NCI-H2171 treated with DMSO at 0.1 percent for 48 hours (cell line): ENCODE measurements at regions not wholly inside any gene's neighbourhood (a gene's known extent, or its start where the extent isn't known, plus 50 kb on each side); places are given as distances from the start of the nearest gene placed in this dataset.

ENCODE experiments used
- DNase-seq: peaks from one replicate; lab custom pipeline; 2025; lab: John Stamatoyannopoulos, UW

DNA sequence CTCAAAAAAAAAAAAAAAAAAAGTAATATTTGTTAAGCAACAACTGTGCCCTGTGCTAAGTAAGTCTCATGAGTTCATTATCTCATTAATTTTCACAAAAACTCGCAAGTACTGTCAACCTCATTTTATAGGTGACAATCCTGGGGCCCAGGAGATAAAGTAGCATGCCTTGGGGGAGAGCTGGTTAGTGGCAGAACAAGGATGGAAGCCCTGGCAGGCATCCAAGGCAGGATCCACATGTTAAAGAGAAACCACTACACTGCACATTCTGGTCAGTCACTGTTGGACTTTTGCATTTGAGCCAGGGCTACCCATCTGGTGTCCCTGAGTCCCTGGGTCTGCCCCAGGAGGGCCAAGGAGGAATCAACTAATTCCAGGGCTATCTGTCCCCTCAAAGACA is 54.6 kb downstream of the ZFP36L2 start:
- peak; percentile 24 for DNase-seq

DNA sequence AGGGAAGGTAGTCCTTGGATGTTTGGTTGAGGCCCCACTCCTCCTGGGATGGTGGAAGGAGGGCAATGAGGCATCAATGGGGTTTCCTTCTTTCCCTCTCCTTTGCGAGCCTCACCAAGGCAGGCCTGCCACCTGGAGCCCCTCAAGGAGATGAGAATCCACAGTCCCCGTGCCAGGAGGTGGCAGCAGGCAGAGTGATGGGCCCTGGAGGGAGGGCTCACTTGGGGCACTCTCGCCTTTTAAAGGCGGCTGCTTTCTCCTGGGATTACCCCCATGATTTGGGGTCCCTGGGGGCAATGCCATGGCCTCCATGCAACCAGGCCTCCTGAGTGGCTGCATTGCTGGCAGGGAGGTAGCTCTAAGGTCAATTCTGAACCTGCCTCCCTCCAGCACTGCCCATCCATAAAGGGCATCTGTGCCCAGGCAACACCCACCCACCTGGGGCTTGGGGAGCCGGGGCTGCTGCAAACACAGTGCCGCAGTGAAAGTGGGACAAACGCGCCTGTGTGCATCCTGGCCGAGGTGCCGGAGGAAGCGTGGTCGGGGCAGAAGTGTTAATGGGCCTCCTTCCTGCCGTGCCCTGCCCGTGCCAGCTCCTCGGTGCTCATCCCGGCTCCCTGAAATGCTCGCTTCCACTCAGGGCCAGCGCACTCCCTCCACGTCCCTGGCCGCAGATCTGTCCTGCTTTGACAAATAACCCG is 55.9 kb downstream of the ZFP36L2 start:
- DNase-seq: no peak

DNA sequence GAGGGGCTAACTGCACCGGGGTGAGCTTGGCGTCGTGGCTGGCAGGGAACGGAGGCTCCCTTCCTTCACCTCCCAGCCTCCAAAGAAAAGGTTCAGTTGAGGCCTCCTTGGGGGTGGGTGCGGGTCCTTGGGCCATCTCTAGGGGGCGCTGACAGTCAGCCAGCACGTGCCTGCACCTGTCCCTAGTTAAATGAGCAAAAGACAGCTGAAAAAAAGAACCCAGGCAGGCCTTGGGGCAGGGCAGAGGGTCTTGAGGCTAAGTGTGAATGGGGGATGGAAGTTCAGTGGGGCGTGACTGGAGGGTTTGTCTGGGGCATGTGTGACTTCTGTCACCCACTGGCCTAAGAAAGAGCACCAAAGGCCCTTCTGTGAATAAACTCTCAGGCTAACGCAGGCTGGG is 56.4 kb downstream of the ZFP36L2 start:
- DNase-seq: no peak

DNA sequence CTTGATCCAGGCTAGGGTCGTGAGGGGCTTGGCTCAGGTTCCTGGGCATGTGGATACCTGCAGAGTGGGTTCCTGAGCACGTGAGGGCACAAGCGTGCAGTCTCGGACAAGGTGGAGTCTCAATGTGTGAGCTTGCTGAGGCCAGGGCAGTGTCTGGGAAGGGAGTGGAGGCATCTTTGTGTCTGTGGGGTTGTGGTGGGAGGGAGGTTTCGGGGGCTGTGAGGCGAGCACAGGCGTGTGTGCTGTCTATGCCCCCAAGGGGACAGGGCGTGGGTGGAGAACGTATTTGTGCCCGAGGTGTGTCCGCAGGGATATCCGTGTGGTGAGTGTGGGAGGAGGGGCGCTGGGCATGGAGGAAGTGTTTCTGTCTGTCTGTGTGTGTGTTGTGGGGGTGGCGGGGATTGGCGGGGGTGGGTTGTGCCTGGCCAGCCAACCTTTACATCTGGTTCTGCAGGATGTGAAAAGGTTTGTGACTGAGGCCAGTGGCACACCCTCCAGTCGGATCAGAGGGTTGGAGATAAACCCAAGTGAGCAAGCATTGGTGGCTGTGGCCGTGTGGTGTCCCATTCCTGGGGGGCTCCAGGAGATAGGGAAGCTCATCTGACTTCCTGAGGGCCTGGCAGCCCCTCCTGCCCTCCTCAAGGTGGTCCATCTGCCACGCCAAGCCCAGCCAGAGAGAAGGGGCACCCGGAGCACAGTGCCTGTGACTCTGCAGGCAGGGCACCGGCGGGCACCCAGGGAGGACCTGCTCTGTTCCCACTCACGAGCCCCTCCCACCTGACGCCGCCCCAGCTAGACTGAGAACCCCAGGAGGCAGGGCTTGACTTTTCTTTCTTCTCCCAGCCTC is 57.1 kb downstream of the ZFP36L2 start:
- DNase-seq: no peak

DNA sequence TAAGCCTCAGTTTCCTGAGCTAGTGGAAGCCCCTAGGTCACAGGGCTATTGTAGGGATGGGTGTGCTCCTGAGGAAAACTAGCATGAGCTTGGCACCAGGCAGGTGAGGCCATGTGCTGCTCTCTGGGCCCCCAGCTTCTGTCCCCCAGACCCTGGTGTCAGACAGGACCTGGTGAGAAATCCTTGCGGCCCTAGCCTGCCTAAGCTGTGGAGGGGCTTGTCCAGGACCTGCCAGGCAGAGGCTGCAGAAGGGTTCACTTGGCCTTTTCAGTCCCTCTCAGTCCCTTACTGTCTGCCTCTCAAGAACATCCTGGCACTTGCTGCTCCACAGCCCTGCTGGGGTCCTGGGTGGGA is 58.4 kb downstream of the ZFP36L2 start:
- no peak for DNase-seq

DNA sequence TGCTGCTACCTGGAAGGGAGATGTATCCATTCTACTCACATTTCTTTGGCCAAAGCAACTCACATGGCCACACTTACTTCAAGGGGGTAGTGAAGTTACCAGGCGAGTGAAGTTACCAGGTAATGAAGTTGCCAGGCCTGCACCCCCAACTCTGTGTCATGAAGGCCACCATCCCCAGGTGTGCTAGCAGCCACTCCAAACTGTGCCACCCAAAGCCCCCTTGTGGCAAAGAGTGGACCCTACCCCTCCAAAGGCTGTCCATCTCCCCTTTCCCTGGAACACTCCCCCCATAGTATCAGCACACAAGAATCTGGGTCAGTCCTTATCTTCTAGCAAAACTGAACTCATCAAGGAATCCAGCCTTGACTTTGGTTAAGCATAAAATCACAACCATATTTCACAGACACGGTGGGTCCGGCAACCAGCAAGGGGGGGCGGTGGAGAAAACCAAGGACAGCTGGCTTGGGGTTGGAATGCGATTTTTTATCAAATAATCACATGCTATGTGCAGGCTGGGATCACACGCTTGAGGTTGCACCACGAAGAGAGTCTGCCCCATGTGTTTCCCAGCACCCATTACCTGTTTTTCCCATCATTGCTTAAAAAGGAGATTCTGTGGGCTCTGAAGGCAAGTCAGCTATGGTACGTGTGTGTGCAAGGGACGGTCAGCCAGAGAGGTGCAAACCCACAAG is 60.9 kb downstream of the ZFP36L2 start:
- no peak for DNase-seq

DNA sequence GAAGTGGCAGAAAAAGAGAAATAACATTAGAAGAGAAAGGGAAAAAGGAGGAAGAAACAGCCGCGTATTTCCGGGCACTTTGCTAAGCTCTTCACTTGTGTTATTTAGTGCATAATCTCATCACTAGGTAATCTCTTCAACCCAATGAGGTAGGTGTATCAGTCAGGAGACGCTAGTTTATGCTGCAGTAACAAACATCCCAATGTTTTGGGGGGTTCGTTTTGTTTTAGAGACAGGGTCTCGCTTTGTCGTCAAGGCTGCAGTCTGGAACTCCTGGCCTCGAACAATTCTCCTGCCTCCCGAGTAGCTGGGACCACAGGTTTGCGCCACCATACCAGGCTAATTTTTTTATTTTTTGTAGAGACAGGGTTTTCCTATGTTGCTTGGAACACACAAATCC is 61.7 kb downstream of the ZFP36L2 start:
- no peak for DNase-seq

DNA sequence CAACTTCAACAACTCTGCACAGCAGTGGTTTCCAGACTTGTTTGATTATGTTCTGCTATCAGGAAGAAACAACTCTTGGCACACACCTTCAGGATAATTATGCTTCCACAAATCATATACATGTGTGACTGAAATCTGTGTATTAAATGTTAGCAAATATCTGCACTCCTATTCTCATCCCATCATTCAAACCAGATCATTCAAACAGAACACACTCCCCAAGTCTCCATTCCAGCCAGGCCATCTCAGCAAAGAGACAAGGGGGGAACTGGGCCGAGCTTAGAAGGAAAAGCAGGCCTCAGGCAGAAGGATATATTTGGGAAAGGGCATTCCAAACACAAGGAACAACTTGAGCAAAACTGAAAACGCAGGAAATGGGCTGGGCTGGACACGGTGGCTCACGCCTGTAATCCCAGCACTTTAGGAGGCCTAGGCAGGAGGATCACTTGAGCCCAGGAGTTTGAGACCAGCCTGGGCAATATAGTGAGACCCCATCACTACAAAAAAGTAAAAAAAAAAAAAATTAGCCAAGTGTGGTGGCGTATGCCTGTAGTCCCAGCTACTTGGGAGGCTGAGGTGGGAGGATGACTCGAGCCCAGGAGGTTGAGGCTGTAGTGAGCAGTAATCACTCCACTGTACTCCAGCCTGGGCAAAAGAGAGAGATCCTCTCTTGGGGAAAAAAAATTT is 62.7 kb downstream of the ZFP36L2 start:
- DNase-seq: no peak

DNA sequence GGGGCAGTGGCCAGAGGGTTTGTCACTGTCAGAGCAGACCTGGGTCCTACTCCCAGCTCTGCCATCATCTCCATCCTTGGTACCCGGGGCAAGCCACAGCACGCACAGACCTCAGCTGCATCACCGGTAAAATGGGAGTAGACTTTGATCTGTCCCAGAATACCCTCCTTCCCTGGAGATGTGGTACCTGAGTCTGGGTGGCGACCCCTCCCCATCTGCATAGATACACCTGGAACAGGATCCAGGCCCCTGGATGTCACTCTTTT is 64.0 kb downstream of the ZFP36L2 start:
- DNase-seq: no peak

DNA sequence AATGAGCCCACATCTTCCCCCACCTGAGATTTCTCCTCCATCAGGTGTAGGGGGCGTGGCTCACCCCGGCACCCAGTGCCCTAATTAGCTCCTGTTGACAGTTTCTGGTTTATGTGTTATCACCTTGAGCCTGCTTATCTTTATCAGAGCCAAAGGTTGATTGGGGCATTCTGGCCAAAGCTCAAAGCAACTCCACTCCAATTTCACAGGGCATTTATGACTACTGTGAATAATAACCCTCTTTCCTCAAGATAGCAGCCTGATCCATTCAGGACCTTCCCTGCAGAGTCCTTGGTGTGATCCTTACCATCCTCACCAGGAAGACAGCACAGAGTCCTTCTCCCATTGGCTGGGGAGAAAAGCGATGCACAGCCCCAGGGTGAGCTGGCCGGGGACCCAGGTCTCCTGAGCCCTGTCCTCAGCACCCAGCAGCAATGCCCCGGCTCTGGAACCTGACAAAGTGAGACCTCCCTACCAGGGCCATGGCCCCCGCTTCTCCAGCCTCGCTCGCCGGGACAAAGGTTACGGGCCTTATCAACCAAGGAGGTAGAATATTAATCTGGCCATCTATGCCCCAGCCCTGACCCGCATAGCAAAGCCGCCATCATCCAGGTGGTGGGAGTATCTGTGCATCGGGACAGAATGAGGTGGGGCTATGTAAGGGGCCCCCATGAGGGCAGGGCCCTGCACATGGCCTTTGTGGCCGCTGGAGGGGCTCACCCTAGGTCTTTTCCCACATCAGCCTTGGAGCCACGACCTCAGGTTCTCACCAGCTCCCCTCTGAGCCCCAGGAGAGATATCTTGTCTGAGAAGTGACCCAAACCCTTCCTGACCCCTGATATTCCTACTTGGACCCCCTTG is 64.5 kb downstream of the ZFP36L2 start:
- DNase-seq: no peak

DNA sequence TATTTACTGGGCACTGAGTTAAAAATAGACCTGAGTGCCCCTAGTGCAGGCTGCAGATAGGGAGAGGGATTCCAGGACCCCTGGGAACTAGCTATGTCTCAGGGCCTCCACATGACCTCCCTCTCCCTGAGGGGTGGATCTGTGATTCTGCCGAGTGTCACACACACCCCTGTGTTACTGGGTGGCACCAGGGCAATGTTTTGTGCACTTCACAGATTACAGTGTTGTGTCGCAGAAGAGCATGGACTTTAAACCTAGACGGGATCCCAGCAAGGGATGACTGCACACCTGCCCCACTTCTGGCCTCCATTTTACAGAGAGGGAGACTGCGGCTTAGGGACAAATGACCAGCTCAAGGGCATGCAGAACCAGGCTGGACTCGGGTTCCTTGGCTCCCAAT is 65.6 kb downstream of the ZFP36L2 start:
- no peak for DNase-seq

DNA sequence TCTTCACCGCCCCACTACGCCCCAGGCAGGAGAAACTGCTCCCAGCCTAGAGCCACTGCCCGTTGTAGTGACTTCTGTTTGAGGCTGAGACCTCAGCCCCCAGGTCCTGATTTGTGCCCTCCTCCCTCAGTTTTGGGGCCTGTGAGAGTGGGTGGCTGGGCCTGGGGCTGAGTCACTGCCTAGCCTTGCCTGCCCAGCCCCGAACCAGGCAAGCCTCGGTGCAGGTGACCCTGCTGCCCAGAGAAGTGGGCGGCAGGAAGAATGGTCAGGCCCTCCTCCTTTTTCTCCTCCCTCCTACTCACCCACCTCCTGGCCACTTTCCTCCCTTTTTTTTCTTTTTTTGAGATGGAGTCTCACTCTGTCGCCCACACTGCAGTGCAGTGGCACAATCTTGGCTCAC is 66.6 kb downstream of the ZFP36L2 start:
- no peak for DNase-seq

DNA sequence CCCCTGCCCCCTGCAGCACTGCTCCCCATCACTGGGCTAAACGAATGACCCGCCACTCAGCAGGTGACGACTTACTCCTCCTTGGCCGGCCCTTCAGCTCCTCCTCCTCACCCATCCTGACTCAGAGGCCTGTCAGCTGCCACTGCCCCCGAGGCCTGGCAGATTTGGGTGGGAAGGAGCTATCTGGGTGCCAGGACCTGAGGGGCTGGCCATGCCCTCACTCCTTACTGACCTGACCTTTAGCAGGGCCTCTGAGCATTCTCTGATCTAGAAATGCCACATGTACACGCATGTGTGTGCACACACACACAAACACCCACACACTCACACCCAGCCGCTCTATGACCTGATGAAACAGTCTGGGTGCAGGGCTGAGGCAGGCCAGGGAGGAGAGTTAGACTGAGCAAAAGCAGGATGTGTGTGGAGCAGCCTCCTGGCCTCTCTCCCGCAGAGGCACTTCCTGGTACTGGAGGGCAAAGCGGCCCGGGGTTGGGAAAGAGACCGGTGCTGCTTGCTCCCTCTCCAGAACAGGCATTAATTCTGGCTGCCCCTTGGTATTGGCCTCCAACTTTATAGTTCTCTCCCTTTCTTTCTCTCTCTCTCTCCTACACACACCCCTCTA is 68.0 kb downstream of the ZFP36L2 start:
- DNase-seq: peak; percentile 41

DNA sequence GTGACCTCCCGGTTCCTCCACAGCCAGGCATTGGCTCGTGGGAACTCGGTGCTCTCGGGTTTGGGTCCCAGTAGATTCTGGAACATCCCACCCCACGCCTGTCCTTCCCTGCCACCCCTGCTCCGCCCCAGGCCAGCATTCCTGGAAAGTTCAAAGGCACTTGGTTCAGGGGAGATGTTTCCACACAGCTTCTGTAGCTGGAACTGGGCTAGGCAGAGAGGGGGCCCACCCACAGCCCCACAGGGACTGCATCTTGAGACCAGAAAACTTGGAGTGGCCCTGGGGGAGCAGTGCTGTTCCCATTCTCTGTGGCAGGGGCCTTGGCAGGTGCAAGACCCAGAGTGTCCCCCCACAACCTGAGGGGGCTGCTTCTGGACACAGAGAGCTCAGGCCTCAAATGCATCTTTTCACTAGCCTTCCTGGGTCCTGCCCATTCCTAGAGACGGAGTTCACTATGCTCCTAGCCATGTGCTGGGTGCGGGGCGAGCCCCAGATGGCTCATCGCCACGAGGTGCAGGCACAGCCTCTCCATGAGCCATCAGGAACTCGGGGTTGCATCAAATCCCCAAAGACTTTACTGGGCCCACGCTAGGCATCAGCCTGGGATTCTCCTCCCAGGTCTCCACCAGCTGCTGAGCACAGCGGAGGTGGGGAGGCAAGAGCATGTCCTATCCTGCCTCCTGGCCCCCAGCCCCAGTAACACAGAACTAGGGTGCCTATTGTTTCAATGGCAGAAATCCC is 68.7 kb downstream of the ZFP36L2 start:
- DNase-seq: peak; percentile 52

DNA sequence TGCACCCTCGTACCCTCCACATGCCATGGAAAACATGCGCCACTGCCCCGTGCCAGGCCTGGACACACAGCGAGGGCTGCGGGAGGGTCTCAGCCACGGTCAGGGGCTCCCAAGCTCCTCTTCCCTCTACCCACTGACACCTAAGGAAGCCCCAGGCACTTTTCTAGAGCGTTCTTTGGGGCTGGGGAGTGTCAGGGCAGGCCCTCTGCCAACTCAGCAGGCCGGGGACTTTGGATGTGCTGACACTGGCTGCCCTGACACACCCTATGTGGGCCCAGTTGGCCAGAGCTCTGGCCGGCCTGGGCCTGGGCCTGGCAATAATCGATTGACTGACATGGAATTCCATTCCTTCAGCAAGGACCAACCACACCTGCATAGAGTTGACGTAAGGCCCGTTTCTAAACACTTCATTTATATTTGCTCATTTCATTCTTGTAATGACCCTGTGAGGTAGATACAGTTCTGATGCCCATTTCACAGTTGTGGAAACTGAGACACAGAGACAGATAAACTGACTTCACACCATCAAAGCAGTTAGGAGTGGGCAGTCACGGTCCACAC is 70.5 kb downstream of the ZFP36L2 start:
- DNase-seq: no peak

DNA sequence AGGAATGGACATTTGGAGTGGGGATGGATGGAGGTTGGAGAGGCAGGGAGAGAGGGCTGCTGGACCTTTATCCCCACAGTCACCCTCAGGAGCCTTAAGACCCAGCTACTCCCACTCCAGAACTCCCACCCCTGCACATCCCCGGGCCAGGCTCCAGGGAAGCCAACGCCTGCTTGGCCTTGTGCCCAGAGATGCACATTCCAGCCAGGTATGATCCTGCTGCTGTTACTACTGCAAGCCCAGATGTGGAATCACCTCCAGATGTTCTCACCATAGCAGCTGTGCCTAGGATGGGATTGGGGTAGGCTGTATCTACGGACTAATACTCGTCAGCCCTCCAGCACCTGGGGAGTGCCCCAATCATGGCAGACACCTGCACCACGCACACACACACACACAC is 71.7 kb downstream of the ZFP36L2 start:
- peak; percentile 29 for DNase-seq

DNA sequence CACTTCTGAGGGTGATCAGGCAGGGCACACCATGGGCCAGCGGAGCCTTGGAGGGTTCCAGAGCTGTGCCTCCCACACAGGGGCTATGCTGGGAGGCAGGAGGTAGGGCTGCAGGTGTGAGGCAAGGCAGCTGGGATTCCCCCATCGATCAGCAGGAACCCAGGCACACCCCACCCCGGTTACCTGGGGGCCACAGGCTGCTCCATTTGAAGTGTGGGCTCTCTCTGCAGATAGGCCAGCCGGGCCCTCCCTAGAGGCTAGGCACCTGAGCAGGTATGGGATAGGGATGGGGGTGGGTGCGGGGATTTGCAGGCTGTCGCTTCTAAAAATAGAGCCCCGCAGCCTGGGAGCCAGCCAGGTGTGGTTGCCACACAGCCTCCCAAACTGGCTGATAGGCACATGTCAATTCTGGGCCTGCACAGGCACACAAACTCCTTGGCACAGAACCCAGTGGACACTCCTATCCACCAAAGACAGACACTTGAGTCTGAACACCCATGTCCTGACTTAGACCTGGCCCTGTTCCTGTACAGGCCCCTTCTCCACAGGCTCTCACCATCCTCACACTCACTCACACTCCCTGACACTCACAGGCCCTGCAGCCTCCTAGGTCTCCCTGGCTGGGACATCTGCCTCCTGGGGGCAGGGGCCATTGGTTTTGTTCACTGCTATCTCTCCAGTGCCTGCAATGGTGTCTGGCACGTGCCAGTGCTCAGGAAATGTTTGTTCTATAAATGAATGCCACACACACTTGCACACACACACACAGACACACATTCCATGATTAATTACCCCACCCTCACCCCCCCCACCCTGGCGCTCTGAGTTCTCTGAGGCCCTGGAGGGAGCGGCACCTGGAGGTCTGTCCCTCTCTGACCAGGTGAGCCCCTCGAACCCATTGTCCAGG is 73.4 kb downstream of the ZFP36L2 start:
- peak; percentile 85 for DNase-seq

DNA sequence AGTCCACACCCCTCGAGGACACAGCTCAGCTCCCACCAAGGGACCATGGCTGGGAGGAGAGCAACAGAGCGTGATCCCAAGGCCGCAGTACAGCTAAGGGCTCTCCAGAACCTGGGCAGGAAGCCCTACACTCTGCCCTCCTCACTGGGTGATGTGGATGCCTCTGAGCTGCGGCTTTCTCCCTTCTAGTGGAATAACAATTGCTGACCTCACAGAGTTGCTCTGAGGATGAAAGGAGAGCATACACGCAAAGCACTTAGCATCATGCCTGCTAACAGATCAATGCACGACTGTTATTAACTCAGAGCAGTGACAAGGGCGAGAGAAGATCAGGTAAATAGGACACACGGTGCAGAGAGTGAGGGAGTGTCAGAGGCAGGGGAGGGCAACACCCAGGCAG is 74.2 kb downstream of the ZFP36L2 start:
- DNase-seq: no peak

DNA sequence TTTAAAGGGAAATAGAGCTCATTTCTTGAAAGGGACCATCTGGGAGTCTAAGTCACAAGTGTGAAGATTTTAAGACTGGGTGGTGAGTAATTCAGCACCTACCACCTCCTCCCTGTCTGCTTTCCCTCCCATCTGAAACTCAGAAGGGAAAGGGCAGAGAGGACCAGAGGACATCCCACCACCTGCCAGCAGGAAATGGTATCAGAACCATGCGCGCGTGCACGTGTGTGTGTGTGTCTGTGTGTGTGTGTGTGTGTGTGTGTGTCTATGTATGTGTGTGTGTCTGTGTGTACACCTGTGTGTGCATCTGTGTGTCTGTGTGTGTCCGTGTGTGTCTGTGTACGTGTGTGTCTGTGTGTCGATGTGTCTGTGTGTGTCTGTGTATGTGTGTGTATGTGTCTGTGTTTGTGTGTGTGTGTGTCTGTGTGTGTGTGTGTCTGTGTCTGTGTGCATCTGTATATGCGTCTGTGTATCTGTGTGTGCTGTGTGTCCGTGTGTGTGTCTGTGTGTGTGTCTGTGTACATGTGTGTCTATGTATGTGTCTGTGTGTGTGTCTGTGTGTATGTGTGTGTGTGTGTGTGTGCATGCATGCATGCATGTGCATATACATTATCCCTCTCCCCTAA is 76.8 kb downstream of the ZFP36L2 start:
- no peak for DNase-seq
